ENCODE measurements at regions not wholly inside any gene's neighbourhood (a gene's known extent, or its start where the extent isn't known, plus 50 kb on each side); places are given as distances from the start of the nearest gene placed in this dataset.

DNA sequence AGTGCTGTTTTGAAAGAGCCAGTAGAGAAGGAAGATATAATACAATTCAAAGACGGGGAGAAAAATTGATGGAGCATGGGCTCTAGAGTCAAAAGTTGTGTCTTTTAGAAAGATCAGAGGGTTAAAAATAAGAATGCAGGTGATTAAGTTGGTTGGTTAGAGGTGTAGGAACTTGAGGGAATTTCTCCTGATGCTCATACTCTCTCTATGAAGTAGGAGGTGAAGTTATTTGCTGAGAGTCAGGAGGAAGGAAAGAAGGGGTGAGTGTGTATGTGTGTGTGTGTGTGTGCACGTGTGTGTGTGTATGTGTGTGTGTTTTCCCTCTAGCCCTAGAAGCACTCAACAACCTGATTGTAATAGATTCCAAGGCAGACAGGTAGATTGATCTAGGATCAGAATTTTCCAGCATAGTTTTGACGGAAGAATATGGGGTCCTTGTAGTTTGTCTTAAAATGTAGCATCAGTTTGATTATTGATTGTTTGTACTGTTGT is 88.3 kb upstream of the MACF1 start:
- no peak for TF ChIP-seq CTCF (IDR thresholded peaks at IDR 0.05)
- no peak for TF ChIP-seq EZH2 (IDR thresholded peaks at IDR 0.05)
